ENCODE measurements at regions not wholly inside any gene's neighbourhood (a gene's known extent, or its start where the extent isn't known, plus 50 kb on each side); places are given as distances from the start of the nearest gene placed in this dataset.

DNA sequence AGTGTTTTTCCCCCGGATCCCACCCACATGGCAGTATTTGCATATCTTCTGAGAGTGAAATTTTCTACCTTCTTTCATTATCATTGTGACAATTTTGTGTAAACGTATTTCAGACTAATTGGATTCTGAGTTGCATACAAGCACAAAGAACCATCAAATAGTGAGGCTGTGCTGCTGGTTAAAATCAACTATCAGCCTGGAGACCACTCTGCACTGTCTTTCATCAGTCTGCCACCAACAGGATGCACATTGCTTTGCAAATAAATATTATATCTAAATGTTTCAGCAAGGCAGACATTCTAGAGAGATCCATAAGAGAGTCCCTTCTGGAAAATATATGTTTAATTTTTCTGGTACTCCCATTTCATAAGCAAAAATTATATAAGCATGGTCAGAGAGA is 851.8 kb downstream of the XPNPEP1 start:
- CTCF ChIA-PET, result no interaction called here

DNA sequence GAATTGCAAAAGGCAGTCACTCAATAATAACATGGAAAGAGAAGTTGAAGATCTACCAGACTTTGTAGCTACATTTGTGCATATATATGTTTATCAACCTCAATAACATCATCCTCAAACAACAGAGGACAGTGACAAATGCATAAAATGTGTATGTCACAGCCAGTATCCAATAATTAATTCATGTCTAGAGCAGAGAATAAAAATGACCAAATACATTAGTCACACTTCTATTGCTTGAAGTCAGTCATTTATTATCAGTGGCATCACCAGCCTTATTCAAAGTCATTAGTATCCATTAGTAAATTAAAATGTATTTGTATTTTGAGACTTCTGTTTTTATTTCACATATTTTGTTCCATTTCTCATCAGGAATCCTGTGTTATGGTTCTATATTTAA is 852.8 kb downstream of the XPNPEP1 start:
- no peak overlapping the region for H2AFZ ChIP-seq (ENCODE audit: low read depth, low read length, poor library complexity, severe bottlenecking)
- TF ChIP-seq SIN3A (IDR thresholded peaks at IDR 0.05; ENCODE audit: low read depth) (no peak), SP1 (IDR thresholded peaks at IDR 0.05; ENCODE audit: low read depth) (no peak), YY1 (IDR thresholded peaks at IDR 0.05; ENCODE audit: extremely low read depth, insufficient replicate concordance, low read depth, low read length) (no peak), POLR2A (IDR thresholded peaks at IDR 0.05; ENCODE audit: borderline replicate concordance, extremely low read depth, insufficient read depth, insufficient read length) (no peak), FOSL1 (IDR thresholded peaks at IDR 0.05; ENCODE audit: low read depth) (no peak), EZH2phosphoT487 (IDR thresholded peaks at IDR 0.05; ENCODE audit: borderline replicate concordance) (no peak), SRF (IDR thresholded peaks at IDR 0.05; ENCODE audit: low read depth) (no peak), ZNF274 (IDR thresholded peaks at IDR 0.05; ENCODE audit: low read depth, low read length) (no peak), TCF7L2 (IDR thresholded peaks at IDR 0.05; ENCODE audit: borderline replicate concordance, extremely low read depth, insufficient read depth, insufficient read length) (no peak), ELF1 (IDR thresholded peaks at IDR 0.05; ENCODE audit: borderline replicate concordance, low read depth) (no peak), CEBPB (IDR thresholded peaks at IDR 0.05; ENCODE audit: low read depth) (no peak), POLR2AphosphoS5 (IDR thresholded peaks at IDR 0.05; ENCODE audit: low read depth, low read length) (no peak)
- TF ChIP-seq, protein P1, sequence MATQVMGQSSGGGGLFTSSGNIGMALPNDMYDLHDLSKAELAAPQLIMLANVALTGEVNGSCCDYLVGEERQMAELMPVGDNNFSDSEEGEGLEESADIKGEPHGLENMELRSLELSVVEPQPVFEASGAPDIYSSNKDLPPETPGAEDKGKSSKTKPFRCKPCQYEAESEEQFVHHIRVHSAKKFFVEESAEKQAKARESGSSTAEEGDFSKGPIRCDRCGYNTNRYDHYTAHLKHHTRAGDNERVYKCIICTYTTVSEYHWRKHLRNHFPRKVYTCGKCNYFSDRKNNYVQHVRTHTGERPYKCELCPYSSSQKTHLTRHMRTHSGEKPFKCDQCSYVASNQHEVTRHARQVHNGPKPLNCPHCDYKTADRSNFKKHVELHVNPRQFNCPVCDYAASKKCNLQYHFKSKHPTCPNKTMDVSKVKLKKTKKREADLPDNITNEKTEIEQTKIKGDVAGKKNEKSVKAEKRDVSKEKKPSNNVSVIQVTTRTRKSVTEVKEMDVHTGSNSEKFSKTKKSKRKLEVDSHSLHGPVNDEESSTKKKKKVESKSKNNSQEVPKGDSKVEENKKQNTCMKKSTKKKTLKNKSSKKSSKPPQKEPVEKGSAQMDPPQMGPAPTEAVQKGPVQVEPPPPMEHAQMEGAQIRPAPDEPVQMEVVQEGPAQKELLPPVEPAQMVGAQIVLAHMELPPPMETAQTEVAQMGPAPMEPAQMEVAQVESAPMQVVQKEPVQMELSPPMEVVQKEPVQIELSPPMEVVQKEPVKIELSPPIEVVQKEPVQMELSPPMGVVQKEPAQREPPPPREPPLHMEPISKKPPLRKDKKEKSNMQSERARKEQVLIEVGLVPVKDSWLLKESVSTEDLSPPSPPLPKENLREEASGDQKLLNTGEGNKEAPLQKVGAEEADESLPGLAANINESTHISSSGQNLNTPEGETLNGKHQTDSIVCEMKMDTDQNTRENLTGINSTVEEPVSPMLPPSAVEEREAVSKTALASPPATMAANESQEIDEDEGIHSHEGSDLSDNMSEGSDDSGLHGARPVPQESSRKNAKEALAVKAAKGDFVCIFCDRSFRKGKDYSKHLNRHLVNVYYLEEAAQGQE (IDR thresholded peaks at IDR 0.05; ENCODE audit: low read depth), result no peak
- H3K9ac ChIP-seq (ENCODE audit: low read length), result no peak overlapping the region
- ATAC-seq, result no peak
- no peaks in the 10 kb centered on the region for H4K20me1 ChIP-seq (ENCODE audit: insufficient read depth)
- H3K27ac ChIP-seq (ENCODE audit: low read depth, low read length), result no peak overlapping the region
- H3K9me3 ChIP-seq (ENCODE audit: control insufficient read depth in 1 of 2, insufficient read depth in 1 of 2, low read depth in 1 of 2, low read length in 2 of 2), result peaks cover 27 to 31% of the 10 kb centered on the region in 2 experiments; a peak in 2 of 4 replicates
- no peaks in the 10 kb centered on the region for H3K36me3 ChIP-seq (ENCODE audit: control insufficient read depth in 1 of 2, insufficient read depth in 2 of 2, low read length in 2 of 2)
- no peak overlapping the region for H3K4me2 ChIP-seq (ENCODE audit: low read length)
- no peak overlapping the region for H3K4me3 ChIP-seq (replicated peaks in 1 of 2; ENCODE audit: low read depth in 1 of 2, low read length in 2 of 2)
- BruUV-seq (replicated peaks), result no TSS peak
- DNase-seq (ENCODE audit: low read depth, low spot score), result no peak
- ChIA-PET RAD21 (ENCODE audit: low non-redundant PET in 1 of 2, low total read pairs in 2 of 2, uncharacterized antibody in 2 of 2, unreplicated experiment in 2 of 2) (no interaction called here), CTCF (no interaction called here), POLR2A (no interaction called here)
- no peaks in the 10 kb centered on the region for H3K4me1 ChIP-seq (ENCODE audit: control insufficient read depth in 1 of 2, insufficient read depth in 2 of 2, low read length in 2 of 2)
- intact Hi-C loops (cut with micrococcal nuclease), result no loop called here
- H3K79me2 ChIP-seq (ENCODE audit: insufficient read depth, low read length), result no peaks in the 10 kb centered on the region
- H3K9me2 ChIP-seq (ENCODE audit: insufficient read depth), result no peaks in the 10 kb centered on the region
- H3K27me3 ChIP-seq (ENCODE audit: insufficient read depth, low read length), result no peaks in the 10 kb centered on the region

More for the DNA sequence above, 851.8 kb downstream of the XPNPEP1 start:
- Histone ChIP-seq H2AFZ (ENCODE audit: low read depth, low read length, poor library complexity, severe bottlenecking) (no peak overlapping the region), H3K36me3 (ENCODE audit: control insufficient read depth in 1 of 2, insufficient read depth in 2 of 2, low read length in 2 of 2) (no peaks in the 10 kb centered on the region), H3K4me2 (ENCODE audit: low read length) (no peak overlapping the region), H3K9me2 (ENCODE audit: insufficient read depth) (no peaks in the 10 kb centered on the region), H3K4me1 (ENCODE audit: control insufficient read depth in 1 of 2, insufficient read depth in 2 of 2, low read length in 2 of 2) (no peaks in the 10 kb centered on the region), H3K9me3 (ENCODE audit: control insufficient read depth in 1 of 2, insufficient read depth in 1 of 2, low read depth in 1 of 2, low read length in 2 of 2) (peaks cover 27 to 31% of the 10 kb centered on the region in 2 experiments; a peak in 2 of 4 replicates), H3K9ac (ENCODE audit: low read length) (no peak overlapping the region), H3K27me3 (ENCODE audit: insufficient read depth, low read length) (no peaks in the 10 kb centered on the region), H3K79me2 (ENCODE audit: insufficient read depth, low read length) (no peaks in the 10 kb centered on the region), H4K20me1 (ENCODE audit: insufficient read depth) (no peaks in the 10 kb centered on the region), H3K27ac (ENCODE audit: low read depth, low read length) (no peak overlapping the region), H3K4me3 (replicated peaks in 1 of 2; ENCODE audit: low read depth in 1 of 2, low read length in 2 of 2) (no peak overlapping the region)
- intact Hi-C loops (cut with micrococcal nuclease), result no loop called here
- ChIA-PET RAD21 (ENCODE audit: low non-redundant PET in 1 of 2, low total read pairs in 2 of 2, uncharacterized antibody in 2 of 2, unreplicated experiment in 2 of 2) (no interaction called here), POLR2A (no interaction called here)
- BruUV-seq (replicated peaks), result no TSS peak
- DNase-seq (ENCODE audit: low read depth, low spot score), result no peak
- TF ChIP-seq SRF (IDR thresholded peaks at IDR 0.05; ENCODE audit: low read depth) (no peak), CBX3 (IDR thresholded peaks at IDR 0.05; ENCODE audit: low read depth) (no peak), ELF1 (IDR thresholded peaks at IDR 0.05; ENCODE audit: borderline replicate concordance, low read depth) (no peak), ZNF274 (IDR thresholded peaks at IDR 0.05; ENCODE audit: low read depth, low read length) (no peak), RAD21 (IDR thresholded peaks at IDR 0.05; ENCODE audit: low read depth) (no peak)
- TF ChIP-seq, protein P2, sequence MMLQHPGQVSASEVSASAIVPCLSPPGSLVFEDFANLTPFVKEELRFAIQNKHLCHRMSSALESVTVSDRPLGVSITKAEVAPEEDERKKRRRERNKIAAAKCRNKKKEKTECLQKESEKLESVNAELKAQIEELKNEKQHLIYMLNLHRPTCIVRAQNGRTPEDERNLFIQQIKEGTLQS (IDR thresholded peaks at IDR 0.05), result no peak
- no peak for ATAC-seq

All from HCT116 (cell line).